GM12878 (cell line): ENCODE measurements at regions not wholly inside any gene's neighbourhood (a gene's known extent, or its start where the extent isn't known, plus 50 kb on each side); places are given as distances from the start of the nearest gene placed in this dataset.

Source experiments
- ATF2 ChIP-seq: IDR thresholded peaks from 2 replicates; pipeline ENCODE4 v1.6.1; 2012; ENCODE audit warnings: low read length, inconsistent platforms
- CHD4 ChIP-seq: fragments of 200-600 bp; sonication (generic); IDR thresholded peaks from 2 replicates; pipeline ENCODE4 v1.6.1; 2016; ENCODE audit warnings: mild to moderate bottlenecking
- ETV6 ChIP-seq, 2 experiments: fragments of 450-650 bp in 1 of 2; IDR thresholded peaks in 1 of 2; conservative IDR thresholded peaks in 1 of 2; 2 replicates each; pipeline ENCODE4 v1.6.1; 2014; ENCODE audit warnings: antibody characterized with exemption in 1 of 2, borderline replicate concordance in 1 of 2, low read depth in 1 of 2, mild to moderate bottlenecking in 1 of 2, moderate library complexity in 1 of 2
- HSF1 ChIP-seq: fragments of 150-350 bp; IDR thresholded peaks from 2 replicates; pipeline ENCODE4 v1.6.1; 2014; ENCODE audit warnings: mild to moderate bottlenecking, low read depth, low read length
- MEF2B ChIP-seq: fragments of 450-650 bp; IDR thresholded peaks from 2 replicates; pipeline ENCODE4 v1.6.1; 2018; ENCODE audit warnings: mild to moderate bottlenecking, moderate library complexity; ENCODE audit not compliant: partially characterized antibody, poor library complexity, severe bottlenecking
- MTA2 ChIP-seq: fragments of 450-650 bp; IDR thresholded peaks from 2 replicates; pipeline ENCODE4 v1.6.1; 2016; ENCODE audit warnings: low read depth, mild to moderate bottlenecking, moderate library complexity
- NFYA ChIP-seq: IDR thresholded peaks from 2 replicates; pipeline ENCODE4 v1.6.1; 2011; ENCODE audit warnings: low read depth, mild to moderate bottlenecking, low read length, improper control_type of control experiment, borderline replicate concordance
- NR2C1 ChIP-seq: fragments of 450-650 bp; IDR thresholded peaks from 2 replicates; pipeline ENCODE4 v1.6.1; 2017; ENCODE audit warnings: antibody characterized with exemption, mild to moderate bottlenecking, moderate library complexity
- NR2F1 ChIP-seq: fragments of 450-650 bp; conservative IDR thresholded peaks from 2 replicates; pipeline ENCODE4 v1.6.1; 2017; ENCODE audit warnings: mild to moderate bottlenecking
- PAX8 ChIP-seq: fragments of 450-650 bp; IDR thresholded peaks from 2 replicates; pipeline ENCODE4 v1.6.1; 2017; ENCODE audit warnings: mild to moderate bottlenecking, moderate library complexity
- PRDM15 ChIP-seq: fragments of 450-650 bp; formaldehyde crosslinking; IDR thresholded peaks from 2 replicates; pipeline ENCODE4 v1.4.0; 2020; ENCODE audit warnings: mild to moderate bottlenecking, moderate library complexity
- RFX5 ChIP-seq: IDR thresholded peaks from 2 replicates; pipeline ENCODE4 v1.6.1; 2011; ENCODE audit warnings: low read depth, low read length, improper control_type of control experiment
- SMARCA5 ChIP-seq: fragments of 450-650 bp; IDR thresholded peaks from 2 replicates; pipeline ENCODE4 v1.6.1; 2017; ENCODE audit warnings: mild to moderate bottlenecking
- STAT1 ChIP-seq: fragments of 450-650 bp; conservative IDR thresholded peaks from 2 replicates; pipeline ENCODE4 v1.6.1; 2014; ENCODE audit warnings: antibody characterized with exemption, mild to moderate bottlenecking
- ZNF207 ChIP-seq: fragments of 450-650 bp; IDR thresholded peaks from 2 replicates; pipeline ENCODE4 v1.6.1; 2014; ENCODE audit warnings: antibody characterized with exemption, mild to moderate bottlenecking, borderline replicate concordance
- ZNF622 ChIP-seq: fragments of 450-650 bp; IDR thresholded peaks from 2 replicates; pipeline ENCODE4 v1.6.1; 2017; ENCODE audit warnings: mild to moderate bottlenecking, inconsistent platforms
- TF ChIP-seq, protein P1 (sequence below): IDR thresholded peaks from 2 replicates; pipeline ENCODE4 v1.6.1; 2011; ENCODE audit warnings: low read depth, low read length, improper control_type of control experiment, borderline replicate concordance
- TF ChIP-seq, protein P2 (sequence below): fragments of 450-650 bp; formaldehyde crosslinking; IDR thresholded peaks from 2 replicates; pipeline ENCODE4 v1.5.0; 2022; ENCODE audit warnings: mild to moderate bottlenecking, missing genetic modification characterization
- TF ChIP-seq, protein P3 (sequence below): IDR thresholded peaks from 2 replicates; pipeline ENCODE4 v1.6.1; 2011; ENCODE audit warnings: borderline replicate concordance, low read depth, mild to moderate bottlenecking, moderate library complexity, mixed read lengths, low read length; ENCODE audit not compliant: insufficient read depth; ENCODE audit errors: extremely low read length

- TF ChIP-seq, protein P1, sequence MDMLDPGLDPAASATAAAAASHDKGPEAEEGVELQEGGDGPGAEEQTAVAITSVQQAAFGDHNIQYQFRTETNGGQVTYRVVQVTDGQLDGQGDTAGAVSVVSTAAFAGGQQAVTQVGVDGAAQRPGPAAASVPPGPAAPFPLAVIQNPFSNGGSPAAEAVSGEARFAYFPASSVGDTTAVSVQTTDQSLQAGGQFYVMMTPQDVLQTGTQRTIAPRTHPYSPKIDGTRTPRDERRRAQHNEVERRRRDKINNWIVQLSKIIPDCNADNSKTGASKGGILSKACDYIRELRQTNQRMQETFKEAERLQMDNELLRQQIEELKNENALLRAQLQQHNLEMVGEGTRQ: no peak
- TF ChIP-seq HSF1 (no peak), NR2C1 (no peak), ZNF622 (no peak), SMARCA5 (no peak), PRDM15 (no peak), RFX5 (no peak), NR2F1 (peak; percentile 98), STAT1 (no peak), NFYA (no peak), MEF2B (peak; percentile 81), CHD4 (no peak), ZNF207 (no peak), ATF2 (no peak), ETV6 (conservative IDR thresholded peaks at IDR 0.05 in 1 of 2, IDR thresholded peaks at IDR 0.05 in 1 of 2; ENCODE audit: borderline replicate concordance in 1 of 2, low read depth in 1 of 2) (peak in 1 of 2 experiments; percentile 62; a peak in 1 of 4 replicates), MTA2 (peak; percentile 93), PAX8 (no peak)
- TF ChIP-seq, protein P2, sequence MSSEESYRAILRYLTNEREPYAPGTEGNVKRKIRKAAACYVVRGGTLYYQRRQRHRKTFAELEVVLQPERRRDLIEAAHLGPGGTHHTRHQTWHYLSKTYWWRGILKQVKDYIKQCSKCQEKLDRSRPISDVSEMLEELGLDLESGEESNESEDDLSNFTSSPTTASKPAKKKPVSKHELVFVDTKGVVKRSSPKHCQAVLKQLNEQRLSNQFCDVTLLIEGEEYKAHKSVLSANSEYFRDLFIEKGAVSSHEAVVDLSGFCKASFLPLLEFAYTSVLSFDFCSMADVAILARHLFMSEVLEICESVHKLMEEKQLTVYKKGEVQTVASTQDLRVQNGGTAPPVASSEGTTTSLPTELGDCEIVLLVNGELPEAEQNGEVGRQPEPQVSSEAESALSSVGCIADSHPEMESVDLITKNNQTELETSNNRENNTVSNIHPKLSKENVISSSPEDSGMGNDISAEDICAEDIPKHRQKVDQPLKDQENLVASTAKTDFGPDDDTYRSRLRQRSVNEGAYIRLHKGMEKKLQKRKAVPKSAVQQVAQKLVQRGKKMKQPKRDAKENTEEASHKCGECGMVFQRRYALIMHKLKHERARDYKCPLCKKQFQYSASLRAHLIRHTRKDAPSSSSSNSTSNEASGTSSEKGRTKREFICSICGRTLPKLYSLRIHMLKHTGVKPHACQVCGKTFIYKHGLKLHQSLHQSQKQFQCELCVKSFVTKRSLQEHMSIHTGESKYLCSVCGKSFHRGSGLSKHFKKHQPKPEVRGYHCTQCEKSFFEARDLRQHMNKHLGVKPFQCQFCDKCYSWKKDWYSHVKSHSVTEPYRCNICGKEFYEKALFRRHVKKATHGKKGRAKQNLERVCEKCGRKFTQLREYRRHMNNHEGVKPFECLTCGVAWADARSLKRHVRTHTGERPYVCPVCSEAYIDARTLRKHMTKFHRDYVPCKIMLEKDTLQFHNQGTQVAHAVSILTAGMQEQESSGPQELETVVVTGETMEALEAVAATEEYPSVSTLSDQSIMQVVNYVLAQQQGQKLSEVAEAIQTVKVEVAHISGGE (CRISPR knock-in tag): no peak
- TF ChIP-seq, protein P3, sequence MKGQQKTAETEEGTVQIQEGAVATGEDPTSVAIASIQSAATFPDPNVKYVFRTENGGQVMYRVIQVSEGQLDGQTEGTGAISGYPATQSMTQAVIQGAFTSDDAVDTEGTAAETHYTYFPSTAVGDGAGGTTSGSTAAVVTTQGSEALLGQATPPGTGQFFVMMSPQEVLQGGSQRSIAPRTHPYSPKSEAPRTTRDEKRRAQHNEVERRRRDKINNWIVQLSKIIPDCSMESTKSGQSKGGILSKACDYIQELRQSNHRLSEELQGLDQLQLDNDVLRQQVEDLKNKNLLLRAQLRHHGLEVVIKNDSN: no peak
Observed at GRCh38 chr10:123402656-123403055, 248.5 kb downstream of the BUB3 start (continued).
